ENCODE measurements at regions not wholly inside any gene's neighbourhood (a gene's known extent, or its start where the extent isn't known, plus 50 kb on each side); places are given as distances from the start of the nearest gene placed in this dataset.

DNA sequence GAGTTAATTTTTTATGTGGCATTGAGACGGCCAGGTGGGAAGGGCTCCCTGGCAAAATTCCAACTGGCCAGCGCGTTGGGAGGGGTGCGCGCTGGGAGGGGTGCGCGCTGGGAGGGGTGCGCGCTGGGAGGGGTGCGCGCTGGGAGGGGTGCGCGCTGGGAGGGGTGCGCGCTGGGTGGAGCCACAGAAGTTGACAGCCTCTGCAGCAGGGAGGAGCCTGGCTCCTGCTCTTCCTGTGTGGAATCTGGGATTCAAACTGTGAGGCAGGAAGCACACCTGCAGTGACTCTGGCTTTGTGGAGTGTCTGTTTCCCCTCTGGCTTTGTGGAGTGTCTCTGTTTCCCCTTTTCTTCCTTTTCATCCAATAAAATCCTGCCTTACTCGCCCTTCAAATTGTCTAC is 147.9 kb upstream of the CBLN2 start:
- peak; percentile 55 to 73 for ATAC-seq
- intact Hi-C loops (cut with DNase I): no loop called here
- DNase-seq: peak; percentile 23

GRCh38 chr18:72687736-72688135 is 143.6 kb upstream of the CBLN2 start:
- intact Hi-C loops (cut with DNase I): no loop called here
- ATAC-seq: no peak

GRCh38 chr18:72675394-72675793 is 131.3 kb upstream of the CBLN2 start:
- DNase-seq (peak; percentile 39), ATAC-seq (peak in 1 of 2 donors; percentile 94)
- intact Hi-C loops (cut with DNase I): no loop called here

More at GRCh38 chr18:72687736-72688135, 143.6 kb upstream of the CBLN2 start:
- DNase-seq: no peak

- intact Hi-C loops (cut with DNase I): no loop called here
- ATAC-seq (peak in 1 of 2 donors; percentile 50), DNase-seq (no peak)
Measured at GRCh38 chr18:72674710-72675109, 130.6 kb upstream of the CBLN2 start.

GRCh38 chr18:72673242-72673641 is 129.1 kb upstream of the CBLN2 start:
- intact Hi-C loops (cut with DNase I): no loop called here
- ATAC-seq (no peak), DNase-seq (no peak)

- ATAC-seq (no peak), DNase-seq (no peak)
- intact Hi-C loops (cut with DNase I): no loop called here
Measured at GRCh38 chr18:72672364-72673184, 128.4 kb upstream of the CBLN2 start.

GRCh38 chr18:72667932-72668331 is 123.8 kb upstream of the CBLN2 start:
- no peak for DNase-seq
- ATAC-seq: no peak
- intact Hi-C loops (cut with DNase I): no loop called here

DNA sequence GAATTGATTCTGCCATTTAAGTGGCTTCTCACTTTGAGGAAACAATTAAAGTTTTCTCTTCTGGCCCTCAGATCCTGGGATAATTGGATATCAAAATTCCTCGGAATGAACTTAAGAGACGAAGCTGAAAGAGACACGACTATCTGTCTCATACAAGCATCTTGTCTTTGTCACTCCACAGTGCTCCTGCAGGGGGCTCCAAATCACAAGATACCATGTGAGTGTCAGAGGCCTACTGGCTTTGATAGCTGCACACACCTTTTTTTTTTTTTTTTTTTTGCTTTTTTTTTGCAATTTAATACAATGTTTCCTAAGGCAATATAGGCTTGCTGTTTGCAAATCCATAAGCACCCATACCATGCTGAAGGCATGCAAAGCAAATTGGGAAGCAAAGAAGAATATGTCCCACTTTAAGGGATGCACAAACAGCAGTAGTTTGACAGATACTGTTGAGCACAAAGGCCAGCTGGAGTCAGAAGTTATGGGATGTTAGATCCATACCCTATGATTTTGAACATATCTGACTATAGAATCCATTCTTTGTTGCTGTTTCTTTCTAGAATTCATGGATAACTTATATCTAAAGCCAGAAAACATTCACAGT is 109.0 kb upstream of the CBLN2 start:
- peak; percentile 28 for DNase-seq
- intact Hi-C loops (cut with DNase I): no loop called here
- ATAC-seq: no peak

DNA sequence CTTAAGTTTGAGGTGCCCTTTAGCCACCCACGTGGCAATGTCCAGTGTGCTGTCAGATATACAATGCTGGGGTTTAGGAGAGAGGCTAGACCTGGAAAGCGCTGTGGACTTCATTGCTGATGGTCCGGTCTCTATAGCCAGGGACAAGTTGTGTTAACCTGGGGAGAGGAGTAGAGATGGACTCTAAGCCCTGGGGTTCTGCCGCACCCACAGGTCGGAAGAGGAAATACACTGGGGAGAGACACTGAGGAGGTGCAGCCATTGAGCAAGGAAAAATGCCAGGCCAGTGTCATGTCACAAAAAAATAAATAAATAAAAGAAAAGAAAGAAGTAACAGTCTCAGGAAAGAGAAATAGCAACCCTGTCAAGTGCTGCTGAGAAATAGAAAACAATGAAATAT is 106.9 kb upstream of the CBLN2 start:
- intact Hi-C loops (cut with DNase I): no loop called here
- no peak for DNase-seq
- no peak for ATAC-seq

DNA sequence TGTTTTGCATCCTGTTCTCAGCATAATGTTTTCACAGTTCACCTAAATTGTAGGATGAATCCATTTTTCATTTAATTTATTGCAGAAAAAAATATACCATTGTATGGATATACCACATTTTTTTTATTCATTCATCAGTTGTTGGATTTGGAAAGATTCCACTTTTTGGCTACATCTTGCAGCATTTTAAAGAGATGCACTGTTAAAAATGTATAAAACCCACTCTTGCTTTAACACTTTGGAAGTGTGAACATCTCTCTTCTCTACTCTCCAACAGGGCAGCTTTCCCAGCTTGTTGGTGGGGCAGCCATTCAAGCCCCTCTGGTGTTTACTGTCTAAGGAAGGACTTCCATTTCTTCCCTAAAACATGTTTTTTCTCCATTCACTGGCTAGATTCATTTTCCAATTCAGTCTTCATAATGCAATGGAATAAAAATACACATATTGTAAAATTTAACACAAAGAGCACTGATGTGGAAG is 104.4 kb upstream of the CBLN2 start:
- ATAC-seq (no peak), DNase-seq (no peak)
- intact Hi-C loops (cut with DNase I): no loop called here

DNA sequence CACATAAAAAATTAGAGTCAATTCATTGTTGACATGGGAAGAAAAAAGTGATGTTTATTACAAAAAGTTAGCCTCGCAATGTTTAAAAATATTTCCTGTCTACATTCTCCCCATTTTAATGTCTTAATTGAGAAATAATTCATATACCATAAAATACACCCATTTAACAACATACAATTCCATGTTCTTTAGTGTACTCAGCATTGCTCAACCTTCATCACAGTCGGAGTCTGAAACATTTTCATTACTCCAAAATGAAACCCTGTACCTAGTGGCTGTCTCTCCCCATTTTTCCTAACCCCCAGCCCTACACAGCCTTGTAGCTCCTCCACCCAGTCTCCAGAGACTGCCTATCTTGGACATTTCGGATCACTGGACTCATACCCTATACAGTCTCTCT is 103.9 kb upstream of the CBLN2 start:
- no peak for ATAC-seq
- no peak for DNase-seq
- intact Hi-C loops (cut with DNase I): no loop called here

DNA sequence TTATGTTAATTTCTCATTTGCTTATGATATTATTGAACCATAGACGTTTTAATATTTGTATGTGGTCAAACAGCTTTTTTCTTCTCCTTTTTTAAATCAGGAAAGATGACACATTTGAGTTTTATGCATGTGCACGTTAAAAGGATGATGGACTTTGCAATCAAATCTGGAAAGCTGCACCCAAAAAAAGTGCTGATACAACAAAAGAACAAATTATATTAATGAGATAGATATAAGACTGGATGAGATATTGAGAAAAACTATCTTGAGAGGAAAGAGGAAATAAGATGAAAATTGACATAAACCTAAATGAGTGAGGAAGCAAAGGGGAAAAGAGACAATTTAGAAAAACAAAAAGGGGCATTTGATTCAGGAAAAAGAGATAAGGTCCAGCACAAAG is 96.4 kb upstream of the CBLN2 start:
- intact Hi-C loops (cut with DNase I): no loop called here
- ATAC-seq (no peak), DNase-seq (no peak)

DNA sequence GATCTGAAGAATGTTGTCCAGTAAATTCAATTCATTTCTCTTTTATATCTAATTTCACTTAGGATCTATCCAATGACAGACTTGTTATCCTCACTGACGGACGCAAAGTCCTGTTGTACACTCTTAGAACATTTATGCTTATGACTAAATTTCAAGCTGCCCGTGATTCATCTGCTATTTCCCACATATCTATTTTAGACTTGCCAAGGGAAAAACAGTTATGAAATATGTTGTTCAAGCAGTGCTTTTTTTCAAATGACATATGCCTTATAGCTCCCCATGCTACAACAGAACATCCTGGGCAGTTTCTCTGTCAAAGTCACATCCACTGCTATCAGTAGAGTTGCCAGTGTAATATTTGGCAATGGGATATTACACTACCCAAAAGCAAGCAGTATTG is 94.2 kb upstream of the CBLN2 start:
- ATAC-seq (peak in 1 of 2 donors; percentile 67), DNase-seq (no peak)
- intact Hi-C loops (cut with DNase I): no loop called here

DNA sequence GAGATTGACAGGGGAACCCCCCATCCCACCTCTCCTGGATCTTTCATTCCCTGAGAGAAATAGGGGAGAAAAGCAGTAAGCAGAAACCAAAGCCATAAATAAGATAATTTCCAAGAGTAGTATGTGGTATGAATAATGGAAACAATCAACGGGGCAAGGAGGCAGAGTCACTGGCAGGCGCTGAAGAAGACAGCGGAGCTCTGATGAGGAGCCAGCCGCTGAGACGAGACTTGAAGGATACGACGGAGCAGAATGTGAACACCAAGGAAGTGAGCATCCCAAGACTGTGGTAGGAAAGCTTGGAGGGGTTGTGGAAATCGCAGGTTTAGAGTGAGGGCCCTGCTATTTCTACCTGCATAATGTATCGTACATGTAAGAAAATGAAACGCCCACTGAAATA is 93.6 kb upstream of the CBLN2 start:
- intact Hi-C loops (cut with DNase I): no loop called here
- no peak for ATAC-seq

GRCh38 chr18:72637299-72637698 is 93.2 kb upstream of the CBLN2 start:
- DNase-seq (no peak), ATAC-seq (no peak)
- intact Hi-C loops (cut with DNase I): no loop called here

More for the DNA sequence above, 93.6 kb upstream of the CBLN2 start:
- no peak for DNase-seq

GRCh38 chr18:72636611-72637010 is 92.5 kb upstream of the CBLN2 start:
- intact Hi-C loops (cut with DNase I): no loop called here
- no peak for ATAC-seq

DNA sequence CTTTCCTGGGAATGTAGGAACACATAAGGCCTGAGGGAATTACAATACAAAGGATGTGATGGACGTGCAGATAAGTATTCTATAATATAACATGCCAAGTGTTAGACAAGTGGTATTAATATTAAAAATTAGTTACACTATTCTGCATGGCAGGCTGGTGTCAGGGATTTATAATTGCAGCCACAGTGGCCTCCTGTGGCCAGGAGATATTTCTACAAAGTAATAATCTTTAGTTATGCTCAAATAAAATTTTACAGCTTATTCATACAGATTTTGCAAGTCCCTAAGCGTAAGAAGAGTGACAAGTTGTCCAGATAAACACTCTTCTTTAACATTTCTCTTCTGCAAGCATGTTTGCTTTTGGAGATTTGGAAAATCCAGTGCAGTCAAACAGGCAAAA is 90.4 kb upstream of the CBLN2 start:
- DNase-seq: no peak
- no peak for ATAC-seq
- intact Hi-C loops (cut with DNase I): no loop called here

More at GRCh38 chr18:72636611-72637010, 92.5 kb upstream of the CBLN2 start:
- no peak for DNase-seq

DNA sequence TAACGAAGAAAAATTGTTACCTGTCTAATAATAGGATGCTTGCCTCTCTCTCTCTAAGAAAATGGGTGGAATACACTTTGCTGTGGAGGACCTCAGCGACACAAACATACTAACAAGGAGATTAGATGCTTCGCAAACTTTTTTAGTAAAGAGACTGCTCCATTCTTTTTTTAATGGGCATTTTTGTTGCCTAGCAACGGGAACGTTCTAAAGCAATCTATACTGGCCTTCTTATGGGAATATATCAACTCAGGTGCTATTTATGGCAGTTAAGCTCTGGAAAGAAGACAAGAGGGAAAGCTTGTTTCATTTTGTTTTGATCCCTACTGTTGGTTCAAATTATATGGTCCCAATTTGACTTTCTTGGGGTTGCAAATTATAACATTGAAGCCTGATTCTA is 86.8 kb upstream of the CBLN2 start:
- DNase-seq (no peak), ATAC-seq (no peak)
- intact Hi-C loops (cut with DNase I): no loop called here

DNA sequence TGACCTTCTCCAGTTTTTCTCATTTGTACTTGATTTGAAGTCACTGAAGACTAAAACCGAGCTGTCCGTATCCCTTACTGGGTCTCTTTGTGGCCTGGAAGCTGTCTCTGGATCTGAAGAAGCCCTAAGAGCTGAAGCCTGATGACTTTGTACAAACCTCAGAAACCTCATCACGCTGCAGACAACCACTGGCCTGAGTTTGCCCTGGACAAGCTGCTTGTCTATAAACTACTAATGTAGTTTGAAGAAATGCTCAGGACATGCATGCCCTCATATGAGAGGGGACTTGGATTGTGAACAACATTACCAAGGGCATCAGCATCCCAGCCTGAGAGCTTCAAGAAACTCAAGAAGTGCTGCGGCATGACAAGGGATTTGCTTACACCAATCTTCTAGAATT is 79.3 kb upstream of the CBLN2 start:
- intact Hi-C loops (cut with DNase I): no loop called here
- DNase-seq (no peak), ATAC-seq (no peak)

- intact Hi-C loops (cut with DNase I): no loop called here
Measured at GRCh38 chr18:72613534-72613930, 69.4 kb upstream of the CBLN2 start.

More at GRCh38 chr18:72613534-72613930, 69.4 kb upstream of the CBLN2 start:
- DNase-seq: no peak
- ATAC-seq: no peak
